Muscle of back (tissue), 3 donors: ENCODE measurements at regions not wholly inside any gene's neighbourhood (a gene's known extent, or its start where the extent isn't known, plus 50 kb on each side); places are given as distances from the start of the nearest gene placed in this dataset.
"Not testable (repeated sequence)": the region's sequence is repeated elsewhere in the genome, so short reads cannot be mapped to it uniquely, and the experiment has no call there.

ENCODE experiments used
- DNase-seq, 3 donors: peaks; one replicate each; pipeline versions ENCODE4 v3.0.0 to v3.0.0-alpha.2; 2013

GRCh38 chr15:88965097-88965496 is 51.9 kb upstream of the MFGE8 start:
- not testable (repeated sequence) for DNase-seq

- no peak for DNase-seq
These were observed 57.1 kb upstream of the MFGE8 start for GRCh38 chr15:88970232-88970631.

- DNase-seq: no peak
These were observed 61.2 kb upstream of the MFGE8 start for GRCh38 chr15:88974392-88974791.

GRCh38 chr15:88975891-88976290 is 62.7 kb upstream of the MFGE8 start:
- no peak for DNase-seq

GRCh38 chr15:88976656-88977055 is 63.5 kb upstream of the MFGE8 start:
- no peak for DNase-seq

GRCh38 chr15:88979674-88980073 is 66.5 kb upstream of the MFGE8 start:
- no peak for DNase-seq

DNA sequence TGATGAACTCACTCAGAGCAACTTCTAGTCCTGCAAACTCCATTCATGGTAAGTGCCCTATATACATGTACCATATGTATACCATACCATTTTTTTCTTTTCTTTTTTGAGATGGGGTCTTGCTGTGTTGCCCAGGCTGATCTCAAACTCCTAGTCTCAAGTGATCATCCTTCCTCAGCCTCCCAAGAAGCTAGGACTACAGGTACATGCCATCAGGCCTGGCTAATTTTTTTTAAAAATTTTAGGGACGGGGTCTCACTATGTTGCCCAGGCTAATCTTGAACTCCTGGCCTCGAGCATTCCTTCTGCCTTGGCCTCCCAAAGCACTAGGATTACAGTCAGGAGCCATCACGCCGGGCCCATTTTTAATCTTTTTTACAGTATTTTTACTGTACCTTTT is 67.3 kb upstream of the MFGE8 start:
- no peak for DNase-seq

DNA sequence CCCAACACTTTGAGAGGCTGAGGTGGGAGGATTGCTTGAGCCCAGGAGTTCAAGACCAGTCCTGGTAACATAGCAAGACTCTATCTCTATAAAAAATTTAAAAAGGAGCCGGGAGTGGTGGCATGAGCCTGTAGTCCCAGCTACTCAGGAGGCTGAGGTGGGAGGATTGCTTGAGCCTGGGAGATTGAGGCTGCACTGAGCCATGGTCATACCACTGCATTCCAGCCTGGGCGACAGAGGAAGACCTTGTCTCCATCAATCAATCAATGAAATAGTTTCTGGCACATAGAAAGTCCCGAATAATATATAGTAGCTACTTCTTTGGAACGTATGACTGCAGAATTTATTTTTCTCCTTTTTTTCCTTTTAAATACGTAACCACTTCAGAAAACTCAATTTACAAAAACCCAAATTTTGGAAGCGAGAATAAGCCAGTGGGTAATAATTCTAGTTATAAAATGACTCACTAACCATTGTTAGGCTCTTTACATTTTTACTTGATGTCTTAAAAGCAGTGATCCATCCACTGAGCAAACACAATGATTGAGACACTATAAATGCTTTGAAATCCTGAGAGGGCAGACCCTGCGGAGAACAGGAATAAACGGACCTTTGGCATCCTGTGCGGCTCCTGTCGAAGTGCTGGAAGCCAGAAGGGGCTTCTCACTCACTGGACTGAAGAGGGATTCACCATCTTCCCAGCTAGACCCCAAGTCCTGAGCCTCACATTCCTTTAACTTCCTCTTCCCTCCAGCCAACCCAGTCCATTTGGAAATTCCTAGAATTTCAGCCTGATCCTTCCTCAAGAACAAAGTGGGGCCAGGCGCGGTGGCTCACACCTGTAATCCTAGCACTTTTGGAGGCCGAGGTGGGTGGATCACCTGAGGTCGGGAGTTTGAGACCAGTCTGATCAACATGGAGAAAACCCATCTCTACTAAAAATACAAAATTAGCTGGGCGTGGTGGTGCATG is 68.4 kb upstream of the MFGE8 start:
- DNase-seq: no peak

- DNase-seq: peak; percentile 62 to 87 (median 62)
These were observed 69.2 kb upstream of the MFGE8 start for GRCh38 chr15:88982304-88982945.

- DNase-seq: no peak
These were observed 69.8 kb upstream of the MFGE8 start for GRCh38 chr15:88982946-88983342.

- no peak for DNase-seq
These were observed 70.8 kb upstream of the MFGE8 start for GRCh38 chr15:88983861-88984429.

DNA sequence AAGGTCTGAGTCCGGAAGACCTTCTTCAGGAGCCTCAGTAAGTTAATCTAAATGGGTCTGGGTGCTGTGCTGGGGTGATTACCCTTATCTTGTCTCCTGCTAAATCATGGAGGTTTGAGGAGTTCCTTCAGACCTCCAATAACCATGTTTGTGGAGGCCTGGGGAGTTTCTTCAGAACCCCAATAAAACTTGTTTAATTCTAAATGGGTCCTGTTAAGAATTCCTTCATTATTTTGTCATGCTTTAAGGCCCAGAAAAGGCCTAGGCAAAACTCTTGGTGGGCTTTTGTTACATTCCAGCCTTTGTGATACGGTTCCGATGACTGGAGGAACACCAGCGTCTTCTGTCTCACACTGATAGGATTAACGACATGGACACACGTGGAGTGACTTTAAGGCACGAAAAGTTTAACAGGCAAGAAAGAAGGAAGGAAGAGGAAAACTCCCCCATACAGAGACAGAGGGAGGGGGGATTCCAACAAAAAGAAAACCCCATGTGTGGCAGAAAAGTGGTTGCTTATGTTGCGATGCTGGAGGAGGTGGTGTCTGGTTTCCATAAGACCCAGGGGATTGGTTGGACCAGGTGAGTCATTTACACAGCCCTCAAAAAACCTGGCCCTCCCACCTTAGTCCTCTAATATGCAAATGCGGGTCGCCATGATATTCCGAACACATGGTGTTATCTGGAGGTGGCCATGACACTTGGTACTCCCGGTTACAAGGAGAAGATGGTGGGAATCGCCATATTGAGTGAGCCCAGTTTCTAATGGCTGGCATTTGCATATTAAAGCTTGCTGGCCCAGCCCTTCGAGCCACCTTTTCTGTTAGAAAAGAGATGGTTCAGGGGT is 72.6 kb upstream of the MFGE8 start:
- DNase-seq: no peak

- DNase-seq: no peak
These were observed 73.9 kb upstream of the MFGE8 start for GRCh38 chr15:88986949-88987590.

DNA sequence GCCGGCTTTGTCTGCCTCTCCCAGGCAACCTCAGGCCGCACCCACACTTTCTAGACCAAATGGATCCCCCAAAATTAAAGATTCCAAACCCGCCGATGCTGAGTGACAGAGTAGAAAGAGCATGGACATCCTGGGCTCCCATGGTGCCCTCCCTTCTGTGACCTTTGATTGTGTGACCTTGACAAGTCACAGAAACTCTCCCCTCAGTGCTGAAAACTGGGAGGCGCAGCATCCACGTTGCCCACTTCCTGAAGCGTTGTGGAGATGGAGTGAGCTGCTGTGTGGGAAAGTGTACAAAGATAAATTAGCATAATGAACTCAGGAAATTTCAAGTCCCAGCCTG is 74.4 kb upstream of the MFGE8 start:
- DNase-seq: no peak

GRCh38 chr15:88987934-88988671 is 74.9 kb upstream of the MFGE8 start:
- peak in 1 of 3 donors; percentile 32 for DNase-seq

- DNase-seq: peak in 1 of 3 donors; percentile 83
These were observed 76.4 kb upstream of the MFGE8 start for GRCh38 chr15:88989578-88989977.

- DNase-seq: no peak
These were observed 77.1 kb upstream of the MFGE8 start for GRCh38 chr15:88990185-88990679.

GRCh38 chr15:88992216-88992615 is 79.0 kb upstream of the MFGE8 start:
- DNase-seq: no peak

DNA sequence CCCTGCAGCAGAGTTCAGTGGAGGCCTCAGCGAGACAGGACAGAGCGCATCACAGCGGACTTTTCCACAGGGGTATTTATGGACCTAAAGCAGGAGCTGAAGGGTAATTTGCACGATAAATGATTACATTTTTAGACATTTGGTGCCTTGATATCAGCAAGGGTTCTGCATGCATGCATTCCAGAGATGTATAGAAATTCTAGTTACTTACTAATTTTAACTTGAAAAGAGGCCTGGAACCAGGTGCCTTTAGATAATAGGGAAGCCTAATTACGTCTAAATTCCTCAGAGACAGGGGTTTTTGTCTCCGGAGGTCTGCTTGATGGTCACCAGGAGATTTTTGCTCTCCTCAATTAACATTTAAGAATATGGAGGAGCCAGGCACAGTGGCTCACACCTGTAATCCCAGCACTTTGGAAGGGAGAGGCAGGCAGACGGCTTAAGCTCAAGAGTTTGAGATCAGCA is 79.8 kb upstream of the MFGE8 start:
- no peak for DNase-seq

GRCh38 chr15:88993662-88994061 is 80.5 kb upstream of the MFGE8 start:
- DNase-seq: no peak
